MCF 10A (cell line): ENCODE measurements at regions not wholly inside any gene's neighbourhood (a gene's known extent, or its start where the extent isn't known, plus 50 kb on each side); places are given as distances from the start of the nearest gene placed in this dataset.
A peak's percentile ranks its signal among the peaks of the same experiment; 100 is the strongest.

Experiments
- BruUV-seq: library from RNA; stranded (reverse); fragments of 400-500 nt; replicated peaks from 2 replicates; lab custom pipeline; 2021; lab: Mats Ljungman, UMichigan
- CTCF ChIA-PET: fragments of 300-600 bp; sonication (Branson Sonifier 250); formaldehyde crosslinking; extraction: SDS; loops from one replicate; lab custom pipeline; 2021; ENCODE audit warnings: antibody characterized with exemption, inconsistent platforms; lab: Yijun Ruan, JAX
- POLR2A ChIA-PET: fragments of 300-600, 350-650 bp; sonication (Branson Sonifier 250); formaldehyde crosslinking; extraction: SDS; loops from one replicate; lab custom pipeline; 2020; ENCODE audit warnings: antibody characterized with exemption, inconsistent platforms; lab: Yijun Ruan, JAX
- DNase-seq: peaks from one replicate; pipeline ENCODE4 v3.0.0-alpha.2; 2018; ENCODE audit not compliant: unreplicated experiment
- H3K27ac Mint-ChIP-seq: one replicate; pipeline ENCODE4 v1.8.0; 2022; ENCODE audit warnings: mild to moderate bottlenecking, low read depth, mixed read lengths; ENCODE audit not compliant: unreplicated experiment
- H3K27me3 Mint-ChIP-seq: one replicate; pipeline ENCODE4 v1.8.0; 2022; ENCODE audit warnings: mixed read lengths; ENCODE audit not compliant: insufficient read depth, unreplicated experiment
- H3K36me3 Mint-ChIP-seq: one replicate; pipeline ENCODE4 v1.8.0; 2022; ENCODE audit warnings: mild to moderate bottlenecking, moderate library complexity, mixed read lengths; ENCODE audit not compliant: insufficient read depth, unreplicated experiment
- H3K4me1 Mint-ChIP-seq: one replicate; pipeline ENCODE4 v1.8.0; 2022; ENCODE audit warnings: mixed read lengths; ENCODE audit not compliant: insufficient read depth, unreplicated experiment
- H3K4me3 Mint-ChIP-seq: one replicate; pipeline ENCODE4 v1.8.0; 2022; ENCODE audit warnings: mild to moderate bottlenecking, moderate library complexity, mixed read lengths; ENCODE audit not compliant: unreplicated experiment
- H3K9me3 Mint-ChIP-seq: one replicate; pipeline ENCODE4 v1.8.0; 2022; ENCODE audit warnings: mixed read lengths; ENCODE audit not compliant: unreplicated experiment
- CTCF ChIP-seq: fragments of 200-600 bp; IDR thresholded peaks from one replicate; pipeline ENCODE4 v1.8.0; 2022; ENCODE audit warnings: antibody characterized with exemption, mild to moderate bottlenecking; ENCODE audit not compliant: unreplicated experiment
- intact Hi-C: fragments of 100-400 bp; cut with micrococcal nuclease; formaldehyde crosslinking; loops from 2 replicates; pipeline ENCODE4 v1.14.1; 2022

DNA sequence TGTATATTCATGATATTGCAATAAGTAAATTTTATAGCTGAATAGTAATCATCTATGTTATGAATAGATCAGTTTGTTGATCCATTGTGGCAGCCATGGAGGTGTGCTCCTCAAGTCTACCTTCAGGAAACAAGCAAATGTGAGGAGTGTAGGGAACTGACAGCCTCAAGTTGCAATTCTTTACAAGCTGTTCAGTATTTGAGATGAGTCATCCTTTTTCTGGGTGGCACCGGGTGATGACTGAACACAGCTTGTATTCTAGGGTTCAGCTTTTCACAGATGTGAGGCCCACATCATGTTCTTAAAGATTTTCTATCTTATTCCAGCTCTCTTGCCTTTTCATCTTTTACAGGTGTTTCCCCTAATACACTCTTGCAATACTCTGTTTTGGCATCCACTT lies 452.4 kb downstream of the KCNH5 start:
- BruUV-seq: no TSS peak
- Mint-ChIP-seq H3K27ac (no peak overlapping the region), H3K4me1 (peaks cover 6% of the 10 kb centered on the region), H3K27me3 (no peaks in the 10 kb centered on the region), H3K4me3 (no peak overlapping the region), H3K36me3 (no peaks in the 10 kb centered on the region), H3K9me3 (peaks cover 7% of the 10 kb centered on the region)
- DNase-seq: peak; percentile 36
- no peak for TF ChIP-seq CTCF
- intact Hi-C loops: no loop called here
- ChIA-PET POLR2A (interaction anchor here (0.8 to 1.1 kb wide), 2 partner anchors 101 to 130 kb away, joined by 3 to 5 read pairs; no protein-coding TSS in a partner anchor), CTCF (interaction anchor here (0.5 kb wide), 1 partner anchor 1706 kb away, joined by 3 read pairs; no protein-coding TSS in a partner anchor)

GRCh38 chr14:62597143-62597542 lies 448.1 kb downstream of the KCNH5 start:
- intact Hi-C loops: no loop called here
- no peak overlapping the region for H3K27ac Mint-ChIP-seq
- no peaks in the 10 kb centered on the region for H3K27me3 Mint-ChIP-seq
- BruUV-seq: no TSS peak
- no peak for TF ChIP-seq CTCF
- peaks cover 14% of the 10 kb centered on the region for H3K9me3 Mint-ChIP-seq
- DNase-seq: no peak
- peaks cover 6% of the 10 kb centered on the region for H3K4me1 Mint-ChIP-seq
- CTCF ChIA-PET: interaction anchor here (0.9 kb wide), 1 partner anchor 74 kb away, joined by 3 read pairs; no protein-coding TSS in a partner anchor
- POLR2A ChIA-PET: interaction anchor here (0.6 kb wide), 1 partner anchor 10 kb away, joined by 3 read pairs; no protein-coding TSS in a partner anchor
- no peaks in the 10 kb centered on the region for H3K36me3 Mint-ChIP-seq
- H3K4me3 Mint-ChIP-seq: no peak overlapping the region

DNA sequence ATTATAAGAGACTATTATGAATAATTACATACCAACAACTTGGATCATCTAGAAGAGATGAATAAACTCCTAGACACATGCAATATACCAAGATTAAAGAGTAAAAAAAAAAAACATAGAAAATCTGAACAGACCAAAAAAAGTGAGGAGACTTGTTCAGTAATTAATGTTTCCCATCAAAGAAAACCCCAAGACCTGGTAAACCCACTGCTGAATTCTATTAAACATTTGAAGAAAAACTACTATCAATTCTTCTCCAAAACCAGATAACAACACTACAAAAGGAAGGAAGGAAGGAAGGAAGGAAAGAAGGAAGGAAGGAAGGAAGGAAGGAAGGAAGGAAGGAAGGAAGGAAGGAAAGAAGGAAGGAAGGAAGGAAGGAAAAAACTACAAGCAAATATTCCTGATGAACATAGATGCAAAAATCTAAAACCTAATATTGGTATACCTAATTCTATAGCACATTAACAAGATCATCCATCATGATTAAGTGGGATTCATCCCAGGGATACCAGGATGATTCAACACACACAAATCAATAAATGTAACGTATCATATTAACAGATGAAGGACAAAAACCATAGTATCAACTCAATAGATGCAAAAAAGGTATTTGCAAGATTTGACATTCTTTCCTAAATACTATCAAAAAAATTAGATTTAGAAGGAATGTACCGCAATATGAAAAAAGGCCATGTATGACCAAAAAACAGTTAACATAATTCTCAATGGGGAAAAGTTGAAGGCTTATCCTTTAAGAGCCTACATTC lies 445.5 kb downstream of the KCNH5 start:
- Mint-ChIP-seq H3K4me3 (no peak overlapping the region), H3K9me3 (peaks cover 14% of the 10 kb centered on the region), H3K4me1 (no peaks in the 10 kb centered on the region), H3K27ac (no peak overlapping the region), H3K27me3 (no peaks in the 10 kb centered on the region), H3K36me3 (no peaks in the 10 kb centered on the region)
- intact Hi-C loops: no loop called here
- ChIA-PET CTCF (no interaction called here), POLR2A (interaction anchor here (0.7 kb wide), 1 partner anchor 16 kb away, joined by 3 read pairs; no protein-coding TSS in a partner anchor)
- no TSS peak for BruUV-seq
- no peak for TF ChIP-seq CTCF
- DNase-seq: no peak

GRCh38 chr14:62602712-62603111 lies 442.5 kb downstream of the KCNH5 start:
- H3K4me3 Mint-ChIP-seq: no peak overlapping the region
- DNase-seq: no peak
- intact Hi-C loops: no loop called here
- H3K27me3 Mint-ChIP-seq: no peaks in the 10 kb centered on the region
- peak overlapping the region; percentile 28 for H3K27ac Mint-ChIP-seq
- H3K36me3 Mint-ChIP-seq: no peaks in the 10 kb centered on the region
- TF ChIP-seq CTCF: no peak
- ChIA-PET POLR2A (interaction anchor here (0.6 kb wide), 1 partner anchor 161 kb away, joined by 3 read pairs; no protein-coding TSS in a partner anchor), CTCF (no interaction called here)
- no peaks in the 10 kb centered on the region for H3K4me1 Mint-ChIP-seq
- H3K9me3 Mint-ChIP-seq: peaks cover 7% of the 10 kb centered on the region
- BruUV-seq: no TSS peak
